Fibroblast of pulmonary artery (primary cell): ENCODE measurements at regions not wholly inside any gene's neighbourhood (a gene's known extent, or its start where the extent isn't known, plus 50 kb on each side); places are given as distances from the start of the nearest gene placed in this dataset.

Experiments used
- DNase-seq: peaks from one replicate; pipeline ENCODE4 v3.0.0-alpha.2; 2010; ENCODE audit warnings: low read depth
- H3K4me3 ChIP-seq: replicated peaks from 2 replicates; pipeline ENCODE4 v1.5.1; 2011; ENCODE audit warnings: low read depth, mild to moderate bottlenecking, control low read depth, low read length, moderate library complexity
- TF ChIP-seq, protein P1 (sequence below): IDR thresholded peaks from 2 replicates; pipeline ENCODE4 v1.5.1; 2011; ENCODE audit warnings: mild to moderate bottlenecking, control low read depth, low read length, inconsistent platforms; ENCODE audit errors: missing control alignments

DNA sequence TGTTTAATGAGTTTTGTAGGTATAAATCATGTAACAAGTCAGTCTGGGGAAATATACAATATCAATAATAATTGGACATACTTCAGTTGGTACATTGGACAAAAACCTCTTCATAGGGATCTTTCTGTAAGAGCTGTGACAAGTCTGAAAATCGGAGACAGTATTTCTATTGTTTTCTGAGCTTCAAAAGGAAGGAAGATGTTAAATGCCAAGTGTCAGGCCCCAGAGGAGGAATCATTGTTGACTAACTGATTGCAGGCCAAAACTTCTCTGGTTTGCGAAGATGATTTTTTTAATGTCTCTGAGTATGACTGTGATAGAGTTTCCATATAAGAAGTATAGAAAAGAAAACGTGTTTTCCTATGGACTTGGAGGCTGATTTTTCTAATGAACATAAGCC lies 316.4 kb downstream of the RNF144B start:
- H3K4me3 ChIP-seq: no peak overlapping the region
- TF ChIP-seq, protein P1, sequence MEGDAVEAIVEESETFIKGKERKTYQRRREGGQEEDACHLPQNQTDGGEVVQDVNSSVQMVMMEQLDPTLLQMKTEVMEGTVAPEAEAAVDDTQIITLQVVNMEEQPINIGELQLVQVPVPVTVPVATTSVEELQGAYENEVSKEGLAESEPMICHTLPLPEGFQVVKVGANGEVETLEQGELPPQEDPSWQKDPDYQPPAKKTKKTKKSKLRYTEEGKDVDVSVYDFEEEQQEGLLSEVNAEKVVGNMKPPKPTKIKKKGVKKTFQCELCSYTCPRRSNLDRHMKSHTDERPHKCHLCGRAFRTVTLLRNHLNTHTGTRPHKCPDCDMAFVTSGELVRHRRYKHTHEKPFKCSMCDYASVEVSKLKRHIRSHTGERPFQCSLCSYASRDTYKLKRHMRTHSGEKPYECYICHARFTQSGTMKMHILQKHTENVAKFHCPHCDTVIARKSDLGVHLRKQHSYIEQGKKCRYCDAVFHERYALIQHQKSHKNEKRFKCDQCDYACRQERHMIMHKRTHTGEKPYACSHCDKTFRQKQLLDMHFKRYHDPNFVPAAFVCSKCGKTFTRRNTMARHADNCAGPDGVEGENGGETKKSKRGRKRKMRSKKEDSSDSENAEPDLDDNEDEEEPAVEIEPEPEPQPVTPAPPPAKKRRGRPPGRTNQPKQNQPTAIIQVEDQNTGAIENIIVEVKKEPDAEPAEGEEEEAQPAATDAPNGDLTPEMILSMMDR: no peak

DNA sequence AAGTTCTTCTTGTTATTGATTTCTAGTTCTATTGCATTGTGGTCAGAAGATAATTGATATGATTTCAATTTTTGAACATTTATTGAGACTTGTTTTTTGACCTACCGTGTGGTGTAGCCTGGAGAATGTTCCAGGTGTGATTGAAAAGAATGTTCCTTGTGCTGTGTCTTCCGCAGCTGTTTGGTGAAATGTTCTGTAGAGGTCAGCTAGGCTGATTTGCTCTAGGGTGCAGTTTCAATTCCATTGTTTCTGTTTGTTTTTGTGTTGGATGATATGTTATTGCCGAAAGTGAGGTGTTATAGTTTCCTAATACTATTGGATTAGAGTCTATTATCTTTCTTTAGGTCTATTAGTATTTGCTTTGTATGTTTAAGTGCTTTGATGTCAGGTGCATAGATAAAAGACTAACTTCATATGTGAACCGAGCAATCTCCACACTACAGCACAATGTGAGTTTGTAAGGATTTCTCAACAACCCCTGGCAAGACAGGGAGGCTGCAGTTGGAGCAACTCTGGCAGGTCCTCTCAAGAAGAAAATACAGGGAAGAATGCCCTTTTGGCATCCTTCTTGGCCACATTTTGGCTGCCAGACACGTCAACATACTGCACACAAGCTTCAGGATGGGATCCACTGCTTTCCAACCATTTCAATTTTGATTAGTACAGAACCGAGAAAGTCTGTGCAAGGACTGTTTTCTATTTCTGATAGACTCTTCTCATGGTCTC lies 320.7 kb downstream of the RNF144B start:
- DNase-seq: no peak
- TF ChIP-seq, protein P1: no peak

More for the DNA sequence above, 316.4 kb downstream of the RNF144B start:
- no peak for DNase-seq

DNA sequence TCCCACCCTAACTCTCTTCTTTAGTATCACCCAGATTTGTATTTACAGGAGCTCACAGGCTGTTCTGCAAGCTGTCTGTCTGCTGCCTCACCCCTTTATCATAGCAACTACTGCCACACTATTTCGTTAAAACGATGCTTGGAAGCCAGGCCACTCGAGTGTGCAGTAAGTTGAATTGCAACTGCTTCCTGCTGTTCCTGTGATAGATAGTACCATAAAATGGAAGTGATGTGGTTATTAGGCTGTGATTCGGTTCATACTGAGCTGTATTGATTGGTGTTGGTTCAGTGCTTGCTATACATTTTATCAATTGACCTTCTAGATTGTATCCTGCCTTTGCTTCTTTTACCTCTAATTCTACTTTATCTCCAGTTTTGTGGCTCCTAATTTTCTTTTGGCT lies 325.4 kb downstream of the RNF144B start:
- H3K4me3 ChIP-seq: no peak overlapping the region
- no peak for DNase-seq
- TF ChIP-seq, protein P1: no peak

More for the DNA sequence above, 320.7 kb downstream of the RNF144B start:
- no peak overlapping the region for H3K4me3 ChIP-seq

DNA sequence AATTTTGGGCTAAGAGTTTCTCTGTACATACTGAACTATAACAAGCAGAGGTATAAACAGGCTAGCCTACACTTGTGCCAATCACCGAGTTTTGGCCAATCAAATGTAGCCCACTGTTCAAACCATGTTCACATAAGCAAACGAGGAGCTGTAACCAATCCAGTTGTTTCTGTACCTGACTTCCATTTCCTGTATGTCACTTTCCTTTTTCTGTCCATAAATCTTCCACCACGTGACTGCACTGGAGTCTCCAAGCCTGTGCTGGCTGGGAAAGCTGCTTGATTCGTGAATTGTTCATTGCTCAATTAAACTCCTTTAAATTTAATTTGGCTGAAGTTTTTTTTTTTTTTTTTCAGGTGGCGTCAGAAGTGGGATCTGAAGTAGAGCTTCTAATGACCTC lies 332.9 kb downstream of the RNF144B start:
- no peak for DNase-seq
- TF ChIP-seq, protein P1: no peak
- H3K4me3 ChIP-seq: no peak overlapping the region

DNA sequence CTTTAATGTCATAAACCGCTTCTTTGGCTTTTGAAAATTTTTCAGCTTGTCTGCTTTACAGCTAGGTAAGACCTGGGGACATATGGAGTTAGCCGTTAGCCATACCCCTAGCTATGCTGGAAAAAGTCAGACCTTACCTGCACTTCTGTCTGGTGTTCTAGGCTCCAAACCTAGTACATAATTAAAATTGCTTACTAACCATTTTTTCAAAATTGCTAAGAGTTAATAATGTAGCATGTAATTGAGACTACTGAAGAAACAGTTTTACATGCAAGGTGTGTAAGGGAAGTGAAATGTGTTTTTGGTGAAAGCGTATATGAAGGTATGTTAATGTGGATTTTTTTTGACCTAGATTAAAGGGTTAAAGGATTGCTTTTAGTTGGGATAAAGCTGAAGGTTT lies 336.9 kb downstream of the RNF144B start:
- no peak for DNase-seq
- H3K4me3 ChIP-seq: no peak overlapping the region
- TF ChIP-seq, protein P1: no peak

DNA sequence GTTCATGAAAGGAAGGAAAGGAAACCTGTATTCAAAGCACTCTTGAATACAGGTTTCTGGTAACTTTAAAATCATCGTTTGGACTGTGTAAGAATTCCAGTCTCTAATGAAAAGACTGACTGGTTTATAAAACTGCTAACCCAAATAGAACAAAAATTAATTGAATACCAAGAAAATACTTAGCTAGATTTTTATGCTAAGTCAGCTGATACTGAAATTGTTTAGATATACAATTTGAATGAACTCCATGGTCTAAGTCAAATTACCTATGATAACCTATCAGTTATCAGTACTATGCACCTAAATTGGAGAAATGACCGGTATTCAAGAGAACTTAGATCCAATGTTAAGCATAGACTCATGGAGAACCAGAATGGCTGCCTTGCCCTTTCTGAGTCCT lies 338.3 kb downstream of the RNF144B start:
- DNase-seq: no peak
- H3K4me3 ChIP-seq: no peak overlapping the region
- TF ChIP-seq, protein P1: no peak

DNA sequence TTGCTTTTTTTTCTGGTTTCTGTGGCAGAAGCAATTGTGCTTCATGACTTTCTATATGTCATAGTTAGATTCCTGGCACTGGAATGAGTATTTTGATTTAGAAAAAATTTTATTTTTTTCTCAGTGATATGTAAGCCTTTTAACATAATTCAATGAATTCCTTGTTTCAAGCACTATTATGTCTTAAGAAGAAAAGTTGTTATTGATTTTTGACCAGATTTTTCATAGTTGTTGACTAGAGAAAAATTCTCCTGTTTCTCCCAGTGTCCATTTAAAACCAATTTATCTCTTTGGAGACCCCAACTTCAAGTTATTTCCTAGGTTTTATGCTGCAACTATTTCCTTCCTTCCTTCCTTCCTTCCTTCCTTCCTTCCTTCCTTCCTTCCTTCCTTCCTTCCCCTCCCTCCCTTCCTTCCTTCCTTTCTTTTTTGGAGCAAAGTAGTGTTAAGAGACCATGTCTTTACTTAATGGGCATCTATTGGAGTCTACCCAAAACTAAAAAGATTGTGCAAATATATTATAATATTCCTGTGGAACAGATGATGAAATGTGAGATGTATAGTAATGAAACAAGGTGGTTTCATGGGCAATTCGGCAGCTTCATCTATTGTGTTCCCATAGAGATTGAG lies 346.9 kb downstream of the RNF144B start:
- no peak for DNase-seq
- TF ChIP-seq, protein P1: no peak
- no peak overlapping the region for H3K4me3 ChIP-seq
